HepG2 (cell line): ENCODE measurements at regions not wholly inside any gene's neighbourhood (a gene's known extent, or its start where the extent isn't known, plus 50 kb on each side); places are given as distances from the start of the nearest gene placed in this dataset.

Experiments
- ATAC-seq: fragments of 200-7000 bp; cut with Tn5 transposase; 3 replicates; pipeline ENCODE4 v1.9.1; 2020; ENCODE audit warnings: mild to moderate bottlenecking, moderate library complexity
- BruUV-seq: library from RNA; stranded (reverse); fragments of 400-500 nt; replicated peaks from 2 replicates; lab custom pipeline; 2021; lab: Mats Ljungman, UMichigan
- CTCF ChIA-PET: fragments of 300-600 bp; formaldehyde crosslinking; extraction: SDS; loops from one replicate; lab custom pipeline; 2021; ENCODE audit warnings: low total read pairs, inconsistent platforms, low intra/inter-chr PET ratio; lab: Yijun Ruan, JAX
- POLR2A ChIA-PET: fragments of 350-600 bp; sonication (Branson Sonifier 250); formaldehyde crosslinking; loops from one replicate; lab custom pipeline; 2020; ENCODE audit warnings: antibody characterized with exemption, inconsistent platforms; lab: Yijun Ruan, JAX
- DNase-seq: peaks from one replicate; pipeline ENCODE4 v3.0.0-alpha.2; 2015; ENCODE audit warnings: low spot score
- FAIRE-seq: peaks from 3 replicates; lab custom pipeline; 2011; peaks lifted over from hg19 to GRCh38; lab: Jason Lieb, UNC
- H2AFZ ChIP-seq: one replicate; pipeline ENCODE4 v1.6.1; 2011; ENCODE audit warnings: low read length, inconsistent platforms
- H3K27ac ChIP-seq: fragments of 300-600 bp; 3 replicates; pipeline ENCODE4 v1.8.0; 2011; ENCODE audit warnings: mixed run types, mild to moderate bottlenecking, mixed read lengths, low read length, inconsistent platforms; ENCODE audit not compliant: insufficient read depth; ENCODE audit errors: extremely low read length
- H3K27me3 ChIP-seq, 2 experiments: fragments of 200-600 bp in 1 of 2; 2 replicates in 1 of 2; 3 replicates in 1 of 2; pipeline versions ENCODE4 v1.6.0 to v1.8.0; 2011; ENCODE audit warnings: low read length in 2 of 2, mild to moderate bottlenecking in 2 of 2, moderate library complexity in 2 of 2, inconsistent platforms in 1 of 2; ENCODE audit not compliant: insufficient read depth in 2 of 2, control insufficient read depth in 1 of 2
- H3K36me3 ChIP-seq, 2 experiments: fragments of 200-600 bp in 1 of 2; replicated peaks in 1 of 2; 2 replicates in 1 of 2; 3 replicates in 1 of 2; pipeline versions ENCODE4 v1.5.1 to v1.8.0; 2011; ENCODE audit warnings: low read length in 2 of 2, inconsistent platforms in 1 of 2; ENCODE audit not compliant: insufficient read depth in 2 of 2, control insufficient read depth in 1 of 2
- H3K4me1 ChIP-seq: 2 replicates; pipeline ENCODE4 v1.5.1; 2012; ENCODE audit warnings: low read length, inconsistent platforms; ENCODE audit not compliant: insufficient read depth
- H3K4me2 ChIP-seq: 2 replicates; pipeline ENCODE4 v1.6.0; 2011; ENCODE audit warnings: low read depth, low read length, inconsistent platforms
- H3K4me3 ChIP-seq, 3 experiments: fragments of 200-600 bp in 1 of 3; sonication (generic), shearing (Covaris generic) in 1 of 3; replicated peaks in 1 of 3; 2 replicates each; pipeline ENCODE4 v1.5.1; 2011 to 2016; ENCODE audit warnings: low read length in 3 of 3, inconsistent platforms in 2 of 3, low read depth in 2 of 3, mild to moderate bottlenecking in 2 of 3, control low read depth in 1 of 3, mixed read lengths in 1 of 3; ENCODE audit not compliant: insufficient read depth in 1 of 3
- H3K79me2 ChIP-seq: one replicate; pipeline ENCODE4 v1.6.1; 2011; ENCODE audit warnings: low read length, inconsistent platforms; ENCODE audit not compliant: insufficient read depth
- H3K9ac ChIP-seq: 2 replicates; pipeline ENCODE4 v1.6.0; 2011; ENCODE audit warnings: mild to moderate bottlenecking, low read depth, low read length, inconsistent platforms; ENCODE audit not compliant: insufficient read depth
- H3K9me3 ChIP-seq: 2 replicates; pipeline ENCODE4 v1.5.1; 2012; ENCODE audit warnings: mild to moderate bottlenecking, low read length
- H4K20me1 ChIP-seq: 2 replicates; pipeline ENCODE4 v1.6.0; 2011; ENCODE audit warnings: inconsistent platforms, mild to moderate bottlenecking, low read length, moderate library complexity; ENCODE audit not compliant: insufficient read depth
- ARID5B ChIP-seq: IDR thresholded peaks from 2 replicates; pipeline ENCODE4 v1.4.0; 2020; ENCODE audit warnings: mild to moderate bottlenecking, missing genetic modification reagents
- ATM ChIP-seq: fragments of 450-650 bp; IDR thresholded peaks from 2 replicates; pipeline ENCODE4 v1.7.1; 2017; ENCODE audit warnings: mild to moderate bottlenecking, borderline replicate concordance
- DR1 ChIP-seq: sonication (generic); formaldehyde crosslinking; IDR thresholded peaks from 2 replicates; pipeline ENCODE4 v1.8.0; 2021; ENCODE audit warnings: mild to moderate bottlenecking, missing genetic modification reagents, inconsistent platforms
- ETS1 ChIP-seq: sonication (generic); formaldehyde crosslinking; IDR thresholded peaks from 2 replicates; pipeline ENCODE4 v1.4.0; 2020; ENCODE audit warnings: missing genetic modification reagents
- KDM4B ChIP-seq: sonication (generic); formaldehyde crosslinking; IDR thresholded peaks from 2 replicates; pipeline ENCODE4 v1.4.0; 2020; ENCODE audit warnings: missing genetic modification reagents
- MEF2D ChIP-seq: sonication (generic); formaldehyde crosslinking; IDR thresholded peaks from 2 replicates; pipeline ENCODE4 v1.5.1; 2020; ENCODE audit warnings: mild to moderate bottlenecking, missing genetic modification reagents
- ZFP90 ChIP-seq: sonication (generic); formaldehyde crosslinking; IDR thresholded peaks from 2 replicates; pipeline ENCODE4 v1.8.0; 2022; ENCODE audit warnings: missing genetic modification reagents, mild to moderate bottlenecking, inconsistent platforms, borderline replicate concordance
- ZFYVE20 ChIP-seq: sonication (generic); formaldehyde crosslinking; IDR thresholded peaks from 2 replicates; pipeline ENCODE4 v1.8.0; 2023; ENCODE audit warnings: low read depth, mild to moderate bottlenecking, moderate library complexity, missing genetic modification reagents, borderline replicate concordance
- ZNF280B ChIP-seq: sonication (generic); formaldehyde crosslinking; IDR thresholded peaks from 2 replicates; pipeline ENCODE4 v1.5.0; 2020; ENCODE audit warnings: missing genetic modification reagents, mild to moderate bottlenecking, borderline replicate concordance
- ZNF354B ChIP-seq: sonication (generic); formaldehyde crosslinking; IDR thresholded peaks from 2 replicates; pipeline ENCODE4 v1.8.0; 2022; ENCODE audit warnings: mild to moderate bottlenecking, missing genetic modification reagents
- WGBS: methylation state at CpG from one replicate; pipeline ENCODE4 v1.1.6; 2017; ENCODE audit warnings: low lambda C conversion rate; 5-methylcytosine and 5-hydroxymethylcytosine counted together
- in situ Hi-C: cut with HindIII; loops from 2 replicates; pipeline ENCODE4 v1.10.0; 2017; ENCODE audit warnings: low pct_unique_long_range_greater_than_20kb; ENCODE audit not compliant: extremely low pct_ligation_motif_present
- intact Hi-C: fragments of 100-400 bp; cut with micrococcal nuclease; formaldehyde crosslinking; loops from one replicate; pipeline ENCODE4 v1.10.0; 2022; ENCODE audit not compliant: unreplicated experiment

GRCh38 chr9:96174371-96174770 is 127.6 kb downstream of the HSD17B3 start:
- Histone ChIP-seq H3K4me2 (no peak overlapping the region), H3K9me3 (no peaks in the 10 kb centered on the region), H3K27me3 (peaks cover 3 to 18% of the 10 kb centered on the region in 2 experiments; a peak in 3 of 5 replicates), H3K4me3 (no peak overlapping the region), H3K27ac (no peak overlapping the region), H3K36me3 (no peaks in the 10 kb centered on the region), H3K79me2 (no peaks in the 10 kb centered on the region), H3K4me1 (peaks cover 33% of the 10 kb centered on the region), H3K9ac (no peak overlapping the region), H2AFZ (no peak overlapping the region), H4K20me1 (no peaks in the 10 kb centered on the region)
- intact Hi-C loops (no loop called here), in situ Hi-C loops (no loop called here)
- 2% methylated on average over 3 of the region's 3 CpGs for WGBS
- DNase-seq (no peak), ATAC-seq (no peak), FAIRE-seq (no peak)
- no peak for TF ChIP-seq MEF2D
- TF ChIP-seq ETS1 = no peak
- TF ChIP-seq ZNF280B = no peak
- no peak for TF ChIP-seq ZFYVE20 (CRISPR knock-in tag)
- TF ChIP-seq DR1 = no peak
- no peak for TF ChIP-seq ATM
- TF ChIP-seq ARID5B (CRISPR knock-in tag) = no peak
- TF ChIP-seq ZFP90 = no peak
- no peak for TF ChIP-seq KDM4B (CRISPR knock-in tag)
- no peak for TF ChIP-seq ZNF354B (CRISPR knock-in tag)
- POLR2A ChIA-PET = no interaction called here
- no TSS peak for BruUV-seq
- CTCF ChIA-PET = no interaction called here
